GM18861 (cell line): ENCODE measurements at regions not wholly inside any gene's neighbourhood (a gene's known extent, or its start where the extent isn't known, plus 50 kb on each side); places are given as distances from the start of the nearest gene placed in this dataset.
"Not testable (repeated sequence)": the region's sequence is repeated elsewhere in the genome, so short reads cannot be mapped to it uniquely, and the experiment has no call there.

Experiments
- ATAC-seq: cut with Tn5 transposase; IDR thresholded peaks from one replicate; pipeline ENCODE4 v1.9.1; 2021; ENCODE audit not compliant: unreplicated experiment

DNA sequence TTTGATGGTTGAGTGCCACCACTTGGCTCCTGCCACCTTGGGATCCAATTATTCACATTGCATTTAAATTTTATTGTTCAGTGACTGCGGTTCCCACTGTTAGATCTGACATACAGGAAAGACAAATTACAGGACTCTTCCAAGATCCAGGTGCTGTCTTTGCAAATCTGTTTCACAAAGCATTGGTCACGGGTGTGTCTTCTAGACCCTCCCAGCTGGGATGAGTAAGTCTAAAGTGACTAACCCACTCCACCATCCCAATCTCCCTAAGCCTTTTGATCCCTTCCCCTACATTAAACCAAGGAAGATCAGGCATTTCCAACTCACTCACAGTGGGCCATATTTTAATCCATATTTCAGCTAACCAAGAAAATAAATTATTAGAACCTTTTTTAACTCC is 1016.3 kb upstream of the CTNND2 start:
- ATAC-seq = no peak

- no peak for ATAC-seq
Observed at GRCh38 chr5:12911156-12911555, 1006.9 kb upstream of the CTNND2 start.

DNA sequence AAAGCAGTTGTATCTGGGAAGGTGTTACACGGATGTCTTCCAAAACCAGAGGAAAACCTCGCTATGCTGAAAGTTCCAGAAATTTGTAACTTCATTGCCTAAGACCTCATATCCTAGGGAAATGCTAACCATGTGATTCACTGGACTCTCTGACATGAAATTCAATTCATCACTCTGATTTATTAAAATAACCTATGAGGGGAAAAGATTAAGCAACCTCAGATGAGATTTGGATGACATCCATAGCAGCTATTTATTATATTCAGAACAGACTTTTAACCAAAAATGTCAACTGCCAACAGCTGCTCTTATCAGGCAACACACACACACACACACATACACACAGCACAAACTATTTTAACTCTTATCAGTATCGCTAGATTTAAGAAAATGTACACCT is 1006.4 kb upstream of the CTNND2 start:
- no peak for ATAC-seq

- ATAC-seq = no peak
Observed at GRCh38 chr5:12902611-12903010, 998.4 kb upstream of the CTNND2 start.

DNA sequence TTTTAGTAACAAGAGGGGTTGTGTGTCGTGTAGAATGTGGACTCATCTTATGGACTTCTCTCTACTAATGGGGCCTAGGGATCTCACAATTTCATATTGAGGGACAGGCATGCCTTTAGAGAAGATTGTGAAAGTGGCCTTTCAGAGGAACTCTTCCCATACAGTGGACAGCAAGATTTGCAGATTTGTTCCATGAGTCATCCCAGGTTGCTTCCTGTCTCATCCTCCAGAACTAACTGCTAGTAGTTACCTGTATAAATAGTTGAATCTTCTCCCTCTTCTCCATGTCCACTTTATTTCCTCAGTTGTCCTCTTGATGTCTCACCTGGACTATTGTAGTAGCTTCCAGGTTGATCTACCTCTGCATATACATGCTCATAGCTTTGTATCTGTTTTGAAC is 997.5 kb upstream of the CTNND2 start:
- no peak for ATAC-seq

DNA sequence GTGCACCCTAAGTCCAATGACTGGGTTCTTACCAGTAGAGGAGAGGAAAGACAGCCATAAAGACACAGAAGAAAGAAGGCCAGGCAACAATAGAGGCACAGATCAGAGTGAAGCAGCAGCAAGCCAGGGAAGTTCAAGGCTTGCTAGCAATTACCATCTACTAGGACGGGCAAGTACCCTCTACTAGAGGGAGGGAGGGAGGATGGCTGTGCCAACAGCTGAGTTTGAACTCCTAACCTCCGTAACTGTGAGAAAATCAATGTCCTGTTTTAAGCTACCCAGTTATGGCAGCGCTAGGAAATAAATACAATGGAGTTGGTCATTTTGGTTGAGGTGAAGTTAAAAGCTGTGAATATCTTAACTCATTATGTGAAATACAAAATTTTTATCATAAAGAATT is 991.8 kb upstream of the CTNND2 start:
- ATAC-seq = no peak

DNA sequence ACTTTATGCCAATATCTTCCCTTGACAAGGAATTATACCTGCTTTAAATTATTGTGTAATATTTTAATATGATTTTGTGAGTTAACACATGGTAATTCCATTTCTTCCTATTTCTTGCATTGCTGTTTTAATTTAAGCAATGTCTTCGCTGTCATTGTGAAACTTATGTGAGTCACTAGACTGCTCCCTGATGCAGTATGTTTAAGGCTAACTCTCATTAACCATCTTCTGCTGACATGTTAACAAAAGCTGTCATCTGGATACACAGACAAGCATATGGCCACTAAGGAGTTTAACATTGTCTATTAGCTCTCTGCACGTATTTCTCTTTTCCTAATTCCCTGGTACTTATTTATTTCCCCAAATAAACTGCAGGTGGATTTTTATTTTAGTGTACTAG is 980.8 kb upstream of the CTNND2 start:
- no peak for ATAC-seq

DNA sequence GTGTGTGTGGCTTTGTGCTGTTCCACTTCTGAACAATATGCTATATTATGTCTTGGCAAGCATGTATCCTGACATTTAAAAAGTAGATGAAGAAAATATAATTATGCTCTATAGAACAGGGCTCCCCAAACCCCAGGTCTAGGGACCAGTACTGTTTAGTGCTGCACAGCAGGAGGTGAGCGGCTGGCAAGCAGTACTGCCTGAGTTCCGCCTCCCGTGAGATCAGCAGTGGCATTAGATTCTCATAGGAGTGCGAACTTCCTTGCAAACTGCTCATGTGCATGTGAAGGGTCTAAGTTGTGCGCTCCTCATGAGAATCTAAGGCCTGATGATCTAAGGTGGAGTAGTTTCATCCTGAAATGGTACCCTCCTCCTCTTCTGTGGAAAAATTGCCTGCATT is 979.1 kb upstream of the CTNND2 start:
- ATAC-seq = no peak

- no peak for ATAC-seq
Observed at GRCh38 chr5:12876541-12877298, 972.5 kb upstream of the CTNND2 start.

GRCh38 chr5:12870872-12871539 is 966.8 kb upstream of the CTNND2 start:
- no peak for ATAC-seq

- no peak for ATAC-seq
Observed at GRCh38 chr5:12865529-12865928, 961.3 kb upstream of the CTNND2 start.

DNA sequence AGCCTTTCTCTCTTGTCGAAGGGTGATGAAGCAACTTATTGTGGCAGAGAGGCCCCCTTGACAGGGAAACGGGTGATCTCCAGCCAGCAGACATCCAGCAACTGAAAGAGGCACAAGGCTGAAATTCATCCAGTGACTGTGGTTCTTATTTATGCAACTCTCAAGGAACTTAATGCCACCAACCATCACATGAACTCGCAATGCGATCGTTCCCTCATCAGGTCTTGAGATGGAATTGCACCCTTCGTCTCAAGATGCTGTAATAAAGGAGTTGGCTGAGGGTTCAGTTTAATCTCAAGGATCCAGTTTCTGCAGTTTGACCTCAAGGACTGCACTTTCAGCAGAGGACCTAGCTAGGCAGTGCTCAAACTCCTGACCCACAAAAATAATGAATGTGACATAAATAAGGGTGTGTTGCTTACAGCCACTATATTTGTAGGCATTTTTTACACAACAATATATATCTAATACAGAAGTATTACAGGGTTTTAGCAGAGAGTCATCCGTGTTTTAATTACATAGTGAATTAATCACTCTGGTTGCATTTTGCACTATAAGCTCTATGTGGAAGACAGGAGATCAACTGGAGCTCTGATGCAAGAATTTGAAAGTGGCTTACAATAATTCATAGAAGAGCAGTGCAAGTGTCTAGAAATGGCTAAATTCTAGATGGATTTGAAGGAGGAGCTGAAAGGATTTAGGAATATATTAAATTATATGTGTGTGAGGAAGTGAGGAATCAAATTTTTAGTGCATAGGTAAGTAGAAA is 957.8 kb upstream of the CTNND2 start:
- ATAC-seq = no peak

GRCh38 chr5:12856105-12856504 is 951.9 kb upstream of the CTNND2 start:
- ATAC-seq = not testable (repeated sequence)

DNA sequence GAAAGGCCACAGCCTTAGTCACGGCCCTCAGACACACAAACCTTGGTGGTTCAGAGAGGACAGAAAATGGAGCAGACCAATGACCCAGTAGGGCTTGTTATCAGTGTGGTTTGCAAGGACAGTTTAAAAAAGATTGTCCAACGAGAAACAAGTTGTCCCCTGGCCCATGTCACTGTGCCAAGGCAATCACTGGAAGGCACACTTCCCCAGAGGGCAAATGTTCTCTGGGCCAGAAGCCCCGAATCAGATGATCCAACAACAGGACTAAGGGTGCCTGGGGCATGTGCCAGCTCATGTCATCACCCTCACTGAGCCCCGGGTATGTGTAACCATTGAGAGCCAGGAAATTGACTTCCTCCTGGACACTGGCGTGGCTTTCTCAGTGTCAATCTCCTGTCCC is 950.1 kb upstream of the CTNND2 start:
- no peak for ATAC-seq

- no peak for ATAC-seq
Observed at GRCh38 chr5:12851761-12852160, 947.5 kb upstream of the CTNND2 start.

- ATAC-seq = no peak
Observed at GRCh38 chr5:12848709-12849108, 944.5 kb upstream of the CTNND2 start.

DNA sequence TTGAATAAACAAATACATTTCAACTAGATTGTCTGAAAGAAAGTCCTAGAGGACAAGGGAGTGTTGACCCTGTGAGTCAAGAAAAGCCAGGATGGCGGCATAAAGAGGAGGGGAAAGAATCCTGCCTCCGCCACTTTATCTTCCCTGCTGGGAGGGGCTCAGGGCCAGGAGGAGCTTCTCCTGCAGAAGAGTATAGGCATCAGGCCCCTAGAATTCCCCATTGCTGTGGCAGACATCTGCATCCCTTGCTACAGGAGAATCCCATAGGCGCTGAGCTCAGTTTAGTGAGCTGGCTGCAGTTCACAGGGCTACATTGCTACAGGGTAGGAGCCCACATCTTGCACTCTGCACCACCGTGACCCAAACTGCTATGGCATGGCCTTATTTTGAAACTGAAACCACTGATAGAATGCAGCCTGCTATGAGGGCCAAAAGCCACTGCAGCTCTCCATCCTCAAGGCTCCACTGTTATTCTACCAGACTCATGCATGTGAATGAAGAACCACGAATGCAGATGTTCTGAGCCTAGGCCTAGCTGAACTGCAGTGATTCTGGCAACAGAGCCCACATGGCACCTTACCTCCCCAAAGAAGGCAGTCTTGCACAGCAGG is 941.4 kb upstream of the CTNND2 start:
- no peak for ATAC-seq

DNA sequence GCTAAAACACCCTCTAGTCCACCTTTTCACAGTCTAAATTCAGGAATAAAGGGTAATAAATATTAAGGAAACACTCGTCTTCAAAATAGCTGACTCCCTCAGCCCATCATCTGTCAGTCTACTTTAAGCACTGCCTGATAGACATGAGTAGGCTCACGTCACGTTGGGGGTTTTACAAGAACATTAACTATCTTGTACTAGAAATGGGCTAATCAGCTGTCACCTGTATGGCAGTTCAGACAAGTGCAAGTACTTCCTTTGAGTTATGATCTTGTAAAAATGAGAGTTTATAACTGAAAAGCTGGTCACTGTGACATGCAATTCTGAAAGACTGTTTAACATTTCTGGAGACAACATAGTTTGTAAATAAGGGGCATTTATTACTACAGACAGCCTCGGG is 936.7 kb upstream of the CTNND2 start:
- ATAC-seq = no peak

- no peak for ATAC-seq
Observed at GRCh38 chr5:12837592-12837991, 933.3 kb upstream of the CTNND2 start.

- no peak for ATAC-seq
Observed at GRCh38 chr5:12825163-12825562, 920.9 kb upstream of the CTNND2 start.

GRCh38 chr5:12805165-12805698 is 901.0 kb upstream of the CTNND2 start:
- no peak for ATAC-seq
